CD1c-positive myeloid dendritic cell (primary cell): ENCODE measurements at regions not wholly inside any gene's neighbourhood (a gene's known extent, or its start where the extent isn't known, plus 50 kb on each side); places are given as distances from the start of the nearest gene placed in this dataset.
"Not testable (repeated sequence)": the region's sequence is repeated elsewhere in the genome, so short reads cannot be mapped to it uniquely, and the experiment has no call there.

Source experiments
- DNase-seq: peaks from one replicate; pipeline ENCODE4 v3.0.0-alpha.2; 2016; ENCODE audit errors: extremely low spot score

DNA sequence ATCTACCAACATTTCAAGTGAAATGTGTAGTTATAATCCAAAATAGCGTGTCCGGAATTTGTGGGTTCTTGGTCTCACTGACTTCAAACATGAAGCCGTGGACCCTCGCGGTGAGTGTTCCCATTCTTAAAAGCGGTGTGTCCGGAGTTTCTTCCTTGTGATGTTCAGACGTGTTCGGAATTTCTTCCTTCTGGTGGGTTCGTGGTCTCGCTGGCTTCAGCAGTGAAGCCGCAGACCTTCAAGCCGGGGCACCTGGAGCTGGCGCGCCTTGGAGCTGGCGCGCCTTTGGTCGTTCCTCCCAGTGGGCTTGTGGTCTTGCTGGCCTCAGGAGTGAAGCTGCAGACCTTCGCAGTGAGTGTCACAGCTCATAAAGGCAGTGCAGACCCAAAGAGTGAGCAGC lies 291.5 kb upstream of the EYS start:
- DNase-seq: no peak

DNA sequence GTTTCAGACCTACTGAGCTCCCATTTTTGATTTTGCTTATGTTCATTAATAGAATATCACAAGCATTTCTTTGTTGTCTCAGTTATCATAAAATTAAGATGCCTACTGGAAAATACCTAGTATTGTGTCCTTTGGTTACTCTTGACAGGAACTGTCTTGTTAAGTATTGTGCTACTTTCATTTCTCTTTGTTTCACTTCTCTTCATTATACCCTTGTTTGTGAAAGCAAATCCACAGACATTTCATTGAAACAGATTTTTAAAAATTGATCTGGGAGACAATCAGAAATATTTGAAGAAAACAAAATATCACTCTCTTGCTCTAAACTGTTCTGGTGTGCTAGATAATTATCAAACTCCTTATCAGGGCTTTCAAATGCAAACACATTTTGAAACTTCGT lies 290.5 kb upstream of the EYS start:
- no peak for DNase-seq

DNA sequence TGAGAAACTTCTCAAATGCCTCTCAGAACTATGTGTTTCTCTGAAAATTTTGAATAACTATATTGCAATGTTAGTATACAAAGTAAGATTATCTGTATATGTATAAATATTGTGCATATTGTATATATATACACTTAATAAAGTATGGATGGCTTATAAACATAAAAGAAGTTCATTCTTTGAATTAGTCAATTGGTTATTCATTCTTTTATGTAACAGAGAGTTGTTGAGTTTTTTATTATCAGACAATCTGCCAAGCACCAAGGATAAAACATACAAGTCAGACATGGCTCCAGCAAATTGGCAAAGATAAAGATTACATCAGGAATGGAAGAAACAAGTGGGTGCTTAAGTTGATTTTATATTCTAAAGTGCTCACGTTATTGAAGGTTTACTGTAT lies 289.1 kb upstream of the EYS start:
- DNase-seq: no peak

DNA sequence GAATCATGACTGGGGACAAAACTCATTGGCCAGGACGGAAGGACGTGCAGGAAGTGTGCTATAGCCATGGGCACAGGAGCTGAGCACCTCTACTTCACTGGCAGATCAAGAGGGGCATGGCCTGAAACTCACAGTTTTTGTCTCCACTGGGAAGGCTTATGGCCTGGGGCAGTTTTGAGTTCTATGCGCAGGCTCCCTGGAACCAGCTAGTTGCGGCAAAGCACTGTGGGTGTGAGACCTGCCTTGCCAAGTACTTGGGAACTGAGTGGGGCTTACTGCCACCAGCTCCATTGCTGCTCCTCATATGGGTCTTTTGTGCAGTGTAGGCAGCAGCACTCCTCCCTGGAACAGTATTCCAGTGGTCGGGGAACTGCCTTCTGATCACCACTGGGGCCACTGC lies 282.6 kb upstream of the EYS start:
- no peak for DNase-seq

DNA sequence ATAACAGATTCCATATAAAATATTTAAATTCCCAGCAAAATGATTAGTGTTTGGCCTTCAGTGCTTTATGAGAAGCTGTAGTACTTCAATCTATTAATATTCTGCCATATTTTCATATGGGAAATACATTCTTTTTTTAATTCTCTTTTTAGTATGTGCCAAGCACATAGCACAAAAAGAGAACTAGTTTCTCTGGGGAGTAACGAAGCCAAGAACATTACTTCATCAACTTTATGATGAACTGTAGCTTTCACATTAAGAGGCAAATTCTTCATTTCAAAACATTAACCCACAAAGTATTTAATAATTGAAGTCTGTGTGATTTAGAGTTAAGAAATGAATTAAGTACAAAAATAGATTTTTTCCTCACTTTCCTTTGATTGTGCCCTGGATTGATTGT lies 281.0 kb upstream of the EYS start:
- DNase-seq: no peak

DNA sequence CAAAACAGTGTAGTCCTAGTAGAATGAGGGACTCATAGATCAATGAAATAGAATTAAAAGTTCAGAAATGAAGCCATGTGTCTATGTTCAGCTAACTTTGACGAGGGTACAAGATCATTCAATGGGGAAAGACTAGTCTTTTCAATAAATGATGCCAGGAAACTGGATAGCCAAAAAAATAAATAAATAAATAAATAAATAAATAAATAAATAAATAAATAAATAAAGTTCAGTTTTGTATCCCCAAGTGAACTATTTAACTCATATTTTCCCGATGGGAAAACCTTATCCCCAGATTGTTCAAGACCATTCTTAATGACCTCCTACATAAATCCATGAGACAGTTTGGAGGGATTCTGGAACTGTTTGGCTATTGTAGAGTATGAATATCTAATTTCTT lies 277.1 kb upstream of the EYS start:
- no peak for DNase-seq

DNA sequence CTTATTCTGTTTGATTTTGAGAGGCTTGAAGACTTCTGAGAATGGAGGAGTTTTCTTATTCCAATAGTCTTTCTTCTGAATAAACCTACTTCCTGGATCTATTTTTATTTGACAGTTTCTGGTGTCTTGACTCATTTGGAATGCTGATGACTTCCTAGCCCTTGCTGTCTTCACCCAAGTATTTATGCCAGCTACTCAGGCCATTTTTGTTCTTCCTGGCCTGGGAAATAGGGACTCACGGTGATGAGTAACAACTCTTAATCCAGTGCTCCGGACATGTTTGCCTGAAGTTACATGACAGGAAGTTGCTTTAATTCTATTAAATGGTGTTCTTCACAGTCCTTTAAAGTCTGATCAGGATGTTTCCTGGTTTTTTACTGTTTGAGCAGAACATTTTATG lies 272.1 kb upstream of the EYS start:
- DNase-seq: no peak

DNA sequence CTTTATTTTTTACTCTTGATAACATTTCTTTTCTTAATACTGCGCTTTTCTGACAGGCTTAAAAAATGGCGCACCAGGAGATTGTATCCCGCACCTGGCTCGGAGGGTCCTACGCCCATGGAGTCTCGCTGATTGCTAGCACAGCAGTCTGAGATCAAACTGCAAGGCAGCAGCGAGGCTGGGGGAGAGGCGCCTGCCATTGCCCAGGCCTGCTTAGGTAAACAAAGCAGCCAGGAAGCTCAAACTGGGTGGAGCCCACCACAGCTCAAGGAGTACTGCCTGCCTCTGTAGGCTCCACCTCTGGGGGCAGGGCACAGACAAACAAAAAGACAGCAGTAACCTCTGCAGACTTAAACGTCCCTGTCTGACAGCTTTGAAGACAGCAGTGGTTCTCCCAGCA lies 264.2 kb upstream of the EYS start:
- DNase-seq: not testable (repeated sequence)

DNA sequence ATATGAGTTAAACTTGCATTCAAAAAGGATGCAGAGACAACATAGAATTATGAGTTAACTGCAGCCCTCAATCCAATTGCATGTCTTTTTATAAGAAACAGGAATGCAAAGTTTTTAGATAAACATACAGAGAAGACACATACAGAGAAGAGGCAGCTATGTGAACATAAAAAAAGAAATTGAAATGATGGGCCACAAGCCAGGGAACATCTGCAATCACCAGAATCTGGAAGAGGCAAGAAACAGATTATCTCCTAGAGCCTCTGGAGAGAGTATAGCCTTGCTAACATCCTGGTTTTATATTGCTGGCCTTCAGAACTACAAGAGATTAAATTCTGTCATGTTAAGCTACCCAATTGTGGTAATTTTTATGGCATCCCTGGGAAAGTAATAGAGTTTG lies 257.2 kb upstream of the EYS start:
- DNase-seq: no peak

DNA sequence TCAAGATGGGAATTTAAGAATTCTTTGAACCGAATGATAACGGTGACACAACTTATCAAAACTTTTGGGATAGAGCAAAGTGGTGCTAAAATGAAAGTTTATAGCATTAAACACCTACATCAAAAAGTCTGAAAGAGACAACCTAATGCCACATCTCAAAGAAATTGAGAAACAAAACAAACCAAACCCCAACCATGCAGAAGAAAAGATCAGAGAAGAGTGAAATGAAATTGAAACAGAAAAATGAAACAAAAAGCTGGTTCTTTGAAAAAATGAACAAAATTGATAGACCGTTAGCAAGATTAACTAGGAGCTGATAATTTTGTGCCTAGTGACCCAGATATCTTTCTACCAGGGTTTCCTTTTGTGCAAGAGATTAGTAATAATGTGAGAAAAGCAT lies 248.0 kb upstream of the EYS start:
- no peak for DNase-seq

DNA sequence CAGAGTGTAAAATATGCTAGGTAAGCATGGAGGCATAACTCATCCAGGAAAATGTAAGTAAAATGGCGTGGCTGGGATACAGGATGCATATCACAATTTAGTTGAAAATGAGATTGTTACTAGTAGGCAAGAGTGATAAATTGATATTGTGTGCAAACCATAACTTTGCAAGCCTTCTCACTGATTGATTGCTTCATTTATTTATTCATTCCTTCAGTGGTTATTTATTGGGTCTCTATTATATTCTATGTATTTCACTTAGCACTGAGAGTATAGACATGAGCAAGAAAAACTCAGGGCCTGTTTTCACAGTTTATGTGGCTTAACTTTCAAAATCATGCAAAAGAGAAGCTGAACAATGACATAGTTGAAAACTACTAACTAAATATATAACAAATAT lies 241.0 kb upstream of the EYS start:
- no peak for DNase-seq

DNA sequence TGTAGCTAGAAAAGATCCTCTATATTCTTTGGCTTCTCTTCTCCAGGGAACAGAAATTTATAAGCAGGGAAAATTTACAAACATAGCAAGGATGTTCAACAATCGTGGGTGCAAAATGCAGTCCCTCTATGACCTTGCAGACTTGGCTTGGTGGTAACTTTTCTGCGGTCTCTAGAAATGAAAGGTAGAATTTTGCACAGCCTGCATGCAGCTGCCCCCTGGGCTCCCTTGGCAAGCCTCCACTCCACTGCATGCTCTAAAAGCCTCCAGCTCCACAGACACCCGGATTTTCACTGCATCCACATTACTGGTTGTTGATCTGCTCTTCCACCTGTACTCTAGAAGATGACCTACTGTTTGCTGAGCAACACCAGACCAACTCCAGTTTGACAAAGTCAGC lies 236.5 kb upstream of the EYS start:
- no peak for DNase-seq

DNA sequence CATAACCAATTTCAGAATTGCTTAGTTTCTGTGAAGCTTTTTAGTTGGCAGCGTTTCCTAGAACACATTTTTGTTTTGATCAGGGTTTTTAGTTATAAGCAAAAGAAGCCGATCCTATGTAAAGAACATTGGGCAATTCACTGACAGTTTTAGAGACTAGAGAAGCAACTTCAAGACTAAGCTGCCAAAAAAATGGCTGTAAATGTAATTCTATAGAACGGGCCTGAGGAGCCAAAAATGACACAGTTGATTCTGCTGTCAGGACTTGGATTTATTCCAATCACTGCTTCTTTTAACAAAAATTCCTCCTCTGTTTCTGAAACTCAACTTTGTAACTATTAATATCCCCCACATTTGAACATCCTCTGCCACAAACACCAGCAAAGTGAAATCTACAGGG lies 236.0 kb upstream of the EYS start:
- DNase-seq: no peak

DNA sequence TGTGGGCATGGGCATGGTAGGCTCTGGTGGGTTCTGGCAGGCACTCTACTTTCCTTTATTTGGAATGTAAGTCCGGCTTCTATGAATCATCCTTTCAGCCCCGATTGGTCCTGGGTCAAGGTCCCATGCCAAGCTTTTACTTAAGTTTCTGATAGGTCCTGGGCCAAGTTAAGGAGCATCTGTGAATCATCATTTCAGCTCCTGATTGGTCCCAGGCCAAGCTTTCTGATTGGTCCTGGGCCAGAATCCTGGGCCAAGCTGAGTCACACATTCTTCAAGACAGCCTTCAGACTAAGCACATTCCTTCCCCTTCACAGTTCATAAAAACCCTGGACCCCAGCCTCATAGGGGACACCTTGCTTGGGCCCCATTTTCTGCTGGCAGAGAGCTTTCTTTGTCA lies 231.0 kb upstream of the EYS start:
- no peak for DNase-seq

DNA sequence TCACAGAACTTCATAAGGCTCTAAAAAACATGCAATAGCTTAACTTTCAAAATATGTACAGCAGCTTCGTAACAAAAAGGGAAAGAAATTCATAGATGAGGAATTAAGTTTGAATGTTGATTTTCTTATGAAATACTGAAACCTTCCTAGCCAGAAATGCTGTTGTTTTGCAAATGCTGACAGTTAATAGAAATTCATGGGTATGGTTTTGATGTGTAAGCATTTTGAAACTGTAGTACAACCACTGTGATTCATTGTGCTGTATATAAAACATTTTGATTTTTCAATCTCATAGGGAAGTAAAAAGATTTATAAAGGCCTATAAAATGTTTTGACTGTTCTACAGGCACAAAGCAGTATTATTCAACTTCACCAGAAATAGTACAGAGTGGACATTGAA lies 228.4 kb upstream of the EYS start:
- no peak for DNase-seq

DNA sequence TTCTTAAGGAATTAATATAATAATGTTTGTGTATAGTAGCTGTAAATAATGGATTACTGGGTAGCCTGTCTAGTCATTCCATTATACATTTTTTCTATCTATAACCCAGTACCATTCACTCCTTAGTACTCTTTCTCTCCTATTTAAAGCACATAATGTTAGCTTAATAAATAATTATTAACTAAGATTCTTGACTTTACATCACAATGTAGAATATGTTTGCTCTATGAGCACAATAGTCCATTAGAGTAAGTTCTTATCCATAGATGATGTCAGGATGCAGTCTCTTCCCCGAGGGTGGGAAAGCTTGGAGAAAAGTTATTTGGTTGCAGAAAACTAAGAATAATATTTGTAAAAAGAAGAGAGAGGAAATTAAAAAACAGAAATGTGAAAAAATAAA lies 226.4 kb upstream of the EYS start:
- DNase-seq: no peak

DNA sequence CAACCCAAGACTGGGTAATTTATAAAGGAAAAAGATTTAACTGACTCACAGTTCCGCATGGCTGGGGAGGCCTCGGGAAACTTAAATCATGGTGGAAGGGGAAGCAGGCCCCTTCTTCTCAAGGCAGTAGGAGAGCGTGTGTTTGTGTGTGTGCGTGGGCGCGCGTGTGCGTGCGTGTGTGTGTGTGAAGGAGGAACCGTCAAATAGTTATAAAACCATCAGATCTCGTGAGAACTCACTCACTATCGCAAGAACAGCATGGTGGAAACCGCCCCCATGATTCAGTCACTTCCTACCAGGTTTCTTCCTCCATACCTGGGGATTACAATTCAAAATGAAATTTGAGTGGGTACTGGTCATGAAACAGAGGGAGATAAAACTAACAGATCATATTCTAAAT lies 220.1 kb upstream of the EYS start:
- no peak for DNase-seq

DNA sequence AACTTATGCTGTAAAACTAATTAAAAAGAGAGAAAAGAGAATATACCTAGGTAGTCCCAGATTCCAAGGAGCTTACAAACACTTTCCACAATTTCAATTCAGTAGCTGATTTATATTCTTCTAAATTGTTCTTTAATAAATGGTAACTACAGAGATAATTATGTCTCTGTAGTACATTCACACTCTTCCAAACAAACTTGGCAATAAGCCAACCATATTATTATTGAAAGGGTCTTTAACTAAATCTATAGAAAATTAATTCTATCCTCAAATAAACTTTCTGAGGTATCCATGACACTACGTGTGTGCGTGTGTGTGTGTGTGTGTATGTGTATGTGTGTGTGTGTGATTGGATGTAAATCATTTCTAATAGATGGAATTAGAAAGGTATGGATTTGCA lies 217.4 kb upstream of the EYS start:
- DNase-seq: no peak

DNA sequence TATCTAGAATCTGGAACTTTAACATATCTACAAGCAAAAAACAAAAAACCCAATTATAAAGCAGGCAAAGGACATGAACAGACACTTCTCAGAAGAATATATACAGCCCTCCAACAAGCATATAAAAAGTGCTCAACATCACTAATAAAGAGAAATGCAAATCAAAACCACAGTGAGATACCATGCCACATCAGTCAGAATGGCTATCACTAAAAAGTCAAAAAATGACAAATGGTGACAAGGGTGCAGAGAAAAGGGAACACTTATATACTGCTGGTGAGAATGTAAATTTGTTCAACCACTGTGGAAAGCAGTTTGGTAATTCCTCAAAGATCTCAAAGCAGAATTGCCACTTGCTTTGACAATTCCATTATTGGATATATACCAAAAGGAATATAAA lies 215.0 kb upstream of the EYS start:
- DNase-seq: no peak

DNA sequence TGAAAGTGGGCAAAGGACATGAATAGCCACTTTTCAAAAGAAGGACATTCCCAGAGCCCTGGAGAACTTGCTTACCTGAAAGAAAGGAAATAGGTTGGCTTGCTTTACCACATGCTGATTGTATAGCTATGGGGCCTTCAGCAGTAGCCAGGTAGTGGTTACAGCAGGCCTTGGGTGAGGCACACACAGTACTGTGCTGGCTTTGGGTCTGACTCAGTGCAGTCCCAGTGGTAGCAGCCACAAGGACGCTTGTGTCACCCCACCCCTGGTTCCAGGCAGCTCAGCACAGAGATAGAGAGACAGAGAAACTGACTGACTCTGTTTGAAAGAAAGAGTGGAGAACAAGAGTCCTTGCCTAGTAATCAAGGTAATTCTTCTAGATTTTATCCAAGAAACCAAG lies 201.0 kb upstream of the EYS start:
- no peak for DNase-seq

DNA sequence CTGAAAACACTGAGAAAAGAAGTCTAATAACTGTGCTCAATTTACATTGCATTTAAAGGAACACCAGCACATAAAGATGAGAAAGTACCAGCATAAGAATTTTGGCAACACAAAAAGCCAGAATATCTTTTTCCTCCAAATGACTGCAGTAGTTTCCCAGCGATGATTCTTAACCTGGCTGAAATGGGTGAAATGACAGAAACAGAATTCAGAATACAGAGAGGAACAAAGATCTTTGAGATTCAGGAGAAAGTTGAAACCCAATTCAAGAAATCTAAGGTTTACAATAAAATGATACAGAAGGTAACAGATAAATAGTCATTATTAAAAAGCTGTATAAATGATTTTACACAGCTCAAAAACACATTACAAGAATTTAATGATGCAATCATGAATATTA lies 197.0 kb upstream of the EYS start:
- DNase-seq: no peak

DNA sequence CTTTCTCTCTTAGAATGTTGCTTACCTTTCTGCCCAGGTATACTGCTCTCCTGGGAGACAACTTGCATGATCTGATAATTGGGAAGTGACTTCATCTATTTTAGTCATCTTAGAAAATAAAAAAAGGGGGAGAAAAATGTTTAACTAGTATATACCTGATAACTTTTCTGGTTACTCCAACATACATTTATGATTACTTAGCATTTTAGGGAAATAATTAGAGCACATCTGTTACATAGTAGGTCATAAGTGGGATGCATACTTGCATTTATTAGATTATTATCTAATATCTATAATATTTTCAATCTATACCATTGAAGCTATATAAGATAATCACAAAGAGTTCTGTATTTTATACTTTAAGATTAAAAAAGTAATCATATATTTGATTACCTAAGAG lies 193.9 kb upstream of the EYS start:
- DNase-seq: no peak

DNA sequence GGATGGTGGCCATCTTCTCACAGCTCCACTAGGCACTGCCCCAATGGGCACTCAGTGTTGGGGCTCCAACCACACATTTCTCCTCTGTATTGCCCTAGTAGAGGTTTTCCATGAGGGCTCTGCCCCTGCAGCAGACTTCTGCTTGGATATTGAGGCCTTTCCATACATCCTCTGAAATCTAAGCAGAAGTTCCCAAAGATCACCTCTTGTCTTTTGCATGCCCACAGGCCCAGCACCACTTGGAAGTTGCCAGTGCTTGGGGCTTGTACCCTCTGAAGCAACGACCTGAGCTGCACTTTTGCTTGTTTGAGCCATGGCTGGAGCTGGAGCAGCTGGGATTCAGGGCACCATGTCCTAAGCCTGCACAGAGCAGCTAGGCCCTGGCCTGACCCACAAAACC lies 189.1 kb upstream of the EYS start:
- DNase-seq: no peak

DNA sequence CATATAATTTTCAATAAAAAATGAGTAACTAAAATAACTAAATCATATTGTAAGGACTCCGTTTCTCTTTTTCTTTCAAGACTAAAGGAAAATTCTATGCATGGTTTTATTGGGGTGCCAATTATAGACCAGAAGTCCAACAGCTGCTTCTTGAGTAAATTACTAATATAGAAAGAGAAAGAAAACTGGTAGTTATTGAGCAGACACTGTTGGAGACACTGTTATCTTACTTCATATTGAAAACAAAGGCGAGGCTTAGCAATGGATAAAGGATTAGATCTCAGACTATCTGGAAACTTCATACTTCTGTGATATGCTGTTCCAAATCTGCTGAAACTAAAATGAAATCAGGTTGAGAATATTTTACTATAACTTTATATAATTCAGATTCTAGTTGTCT lies 169.6 kb upstream of the EYS start:
- no peak for DNase-seq

DNA sequence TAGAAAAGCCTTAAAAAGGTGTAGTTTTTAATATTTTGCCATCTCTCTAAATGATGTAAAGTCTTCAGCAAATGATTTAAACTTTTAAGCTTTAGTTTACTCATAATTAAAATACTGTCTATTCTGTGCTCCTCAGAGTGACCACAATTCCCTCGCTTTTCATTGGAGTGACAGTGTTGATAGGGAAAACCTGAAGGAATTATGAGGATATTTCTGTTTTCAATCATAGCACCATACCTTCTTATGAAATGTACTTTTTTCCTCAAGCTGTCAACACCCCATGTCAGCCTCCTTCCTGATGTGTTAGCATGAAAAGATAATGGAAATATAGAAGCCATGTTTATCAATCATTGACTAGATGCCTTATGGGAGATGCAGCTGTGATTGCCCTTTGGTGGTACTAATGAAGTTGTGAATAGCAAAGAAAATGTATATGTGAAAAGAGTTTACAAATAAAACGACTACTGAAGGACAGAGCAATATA lies 145.4 kb upstream of the EYS start:
- DNase-seq: no peak
